ENCODE measurements at regions not wholly inside any gene's neighbourhood (a gene's known extent, or its start where the extent isn't known, plus 50 kb on each side); places are given as distances from the start of the nearest gene placed in this dataset.

GRCh38 chr5:2149195-2149539 lies 266.4 kb upstream of the IRX4 start:
- POLR2A ChIA-PET = no interaction called here
- no peaks in the 10 kb centered on the region for H3K79me2 ChIP-seq (ENCODE audit: control insufficient read depth, insufficient read depth, low read length)
- dilution Hi-C loops (cut with MboI; ENCODE audit: extremely low pct_ligation_motif_present, low sequenced_read_pairs) = no loop called here
- DNase-seq (ENCODE audit: low read depth, low spot score) (no peak), FAIRE-seq (no peak)
- H3K27me3 ChIP-seq (ENCODE audit: control insufficient read depth in 2 of 2, insufficient read depth in 2 of 2, low read length in 2 of 2) = no peaks in the 10 kb centered on the region
- no peaks in the 10 kb centered on the region for H4K20me1 ChIP-seq (replicated peaks; ENCODE audit: control insufficient read depth, extremely low read depth, insufficient read depth, low read length)
- no peaks in the 10 kb centered on the region for H3K4me1 ChIP-seq (ENCODE audit: control insufficient read depth, extremely low read depth, insufficient read depth, low read length)
- intact Hi-C loops (cut with micrococcal nuclease) = no loop called here
- no peaks in the 10 kb centered on the region for H3K36me3 ChIP-seq (ENCODE audit: control insufficient read depth in 2 of 2, extremely low read depth in 1 of 2, insufficient read depth in 2 of 2, low read length in 2 of 2)
- no peak overlapping the region for H3K4me2 ChIP-seq (ENCODE audit: insufficient read depth, low read length)
- no peak overlapping the region for H2AFZ ChIP-seq (ENCODE audit: low read depth, low read length)
- TF ChIP-seq GATA2 (IDR thresholded peaks at IDR 0.05; ENCODE audit: insufficient read depth, insufficient read length, low read depth, low read length) = no peak
- CTCF ChIA-PET = no interaction called here
- no peaks in the 10 kb centered on the region for H3K9me1 ChIP-seq (replicated peaks; ENCODE audit: control insufficient read depth, extremely low read depth, insufficient read depth, low read length)
- no peak overlapping the region for H3K27ac ChIP-seq (ENCODE audit: insufficient read depth, low read depth, low read length)
- H3K9me3 ChIP-seq (replicated peaks; ENCODE audit: control insufficient read depth, insufficient read depth, low read length) = peaks cover 2% of the 10 kb centered on the region
- H3K9ac ChIP-seq (replicated peaks; ENCODE audit: extremely low read depth, insufficient read depth, low read length) = no peak overlapping the region
- no TSS peak for BruUV-seq (replicated peaks)
- no peak overlapping the region for H3K4me3 ChIP-seq (replicated peaks in 1 of 3; ENCODE audit: insufficient read depth in 1 of 3, low read depth in 1 of 3, low read length in 3 of 3)

- Histone ChIP-seq H3K79me2 (ENCODE audit: control insufficient read depth, insufficient read depth, low read length) (no peaks in the 10 kb centered on the region), H3K9me3 (replicated peaks; ENCODE audit: control insufficient read depth, insufficient read depth, low read length) (peaks cover 2% of the 10 kb centered on the region), H3K9ac (replicated peaks; ENCODE audit: extremely low read depth, insufficient read depth, low read length) (no peak overlapping the region), H4K20me1 (replicated peaks; ENCODE audit: control insufficient read depth, extremely low read depth, insufficient read depth, low read length) (no peaks in the 10 kb centered on the region), H3K9me1 (replicated peaks; ENCODE audit: control insufficient read depth, extremely low read depth, insufficient read depth, low read length) (no peaks in the 10 kb centered on the region), H3K36me3 (ENCODE audit: control insufficient read depth in 2 of 2, extremely low read depth in 1 of 2, insufficient read depth in 2 of 2, low read length in 2 of 2) (no peaks in the 10 kb centered on the region), H3K4me1 (ENCODE audit: control insufficient read depth, extremely low read depth, insufficient read depth, low read length) (no peaks in the 10 kb centered on the region), H3K4me2 (ENCODE audit: insufficient read depth, low read length) (no peak overlapping the region), H3K4me3 (replicated peaks in 1 of 3; ENCODE audit: insufficient read depth in 1 of 3, low read depth in 1 of 3, low read length in 3 of 3) (no peak overlapping the region), H2AFZ (ENCODE audit: low read depth, low read length) (no peak overlapping the region), H3K27me3 (ENCODE audit: control insufficient read depth in 2 of 2, insufficient read depth in 2 of 2, low read length in 2 of 2) (no peaks in the 10 kb centered on the region), H3K27ac (ENCODE audit: insufficient read depth, low read depth, low read length) (no peak overlapping the region)
- DNase-seq (ENCODE audit: low read depth, low spot score) = no peak
- intact Hi-C loops (cut with micrococcal nuclease) (no loop called here), dilution Hi-C loops (cut with MboI; ENCODE audit: extremely low pct_ligation_motif_present, low sequenced_read_pairs) (no loop called here)
- FAIRE-seq = no peak
- POLR2A ChIA-PET = no interaction called here
- no TSS peak for BruUV-seq (replicated peaks)
- CTCF ChIA-PET = no interaction called here
- TF ChIP-seq POLR2A (IDR thresholded peaks at IDR 0.05; ENCODE audit: low read depth, low read length) (no peak), GATA2 (IDR thresholded peaks at IDR 0.05; ENCODE audit: insufficient read depth, insufficient read length, low read depth, low read length) (no peak), JUN (IDR thresholded peaks at IDR 0.05; ENCODE audit: borderline replicate concordance, insufficient read depth, insufficient read length, low read depth) (no peak), MAX (IDR thresholded peaks at IDR 0.05; ENCODE audit: insufficient read depth, insufficient read length) (no peak), EZH2 (IDR thresholded peaks at IDR 0.05; ENCODE audit: borderline replicate concordance, low read depth, low read length, severe bottlenecking) (no peak), MYC (IDR thresholded peaks at IDR 0.05; ENCODE audit: low read depth, low read length) (no peak), FOS (IDR thresholded peaks at IDR 0.05; ENCODE audit: borderline replicate concordance, insufficient read depth, low read length) (no peak), CTCF (IDR thresholded peaks at IDR 0.05; ENCODE audit: extremely low read depth in 1 of 2, insufficient read depth in 1 of 2, low read depth in 1 of 2, low read length in 2 of 2) (no peak), POLR2AphosphoS5 (IDR thresholded peaks at IDR 0.05; ENCODE audit: insufficient read depth, low read depth, low read length) (no peak)
Observed at GRCh38 chr5:2148312-2149194, 265.8 kb upstream of the IRX4 start.

Measured in endothelial cell of umbilical vein (primary cell).